ENCODE measurements at regions not wholly inside any gene's neighbourhood (a gene's known extent, or its start where the extent isn't known, plus 50 kb on each side); places are given as distances from the start of the nearest gene placed in this dataset.

GRCh38 chr5:66365981-66366380 is 221.9 kb downstream of the SREK1 start:
- ChIA-PET POLR2A (no interaction called here), CTCF (interaction anchor here (0.7 to 1.7 kb wide), 3 partner anchors 9 to 58 kb away, joined by 3 to 7 read pairs (median 3); no protein-coding TSS in a partner anchor)
- Histone ChIP-seq H3K27ac (ENCODE audit: extremely low read depth, low read depth, low read length) (no peak overlapping the region), H3K4me3 (ENCODE audit: low read depth, low read length) (no peak overlapping the region), H3K36me3 (ENCODE audit: control insufficient read depth in 2 of 2, insufficient read depth in 1 of 2, low read length in 2 of 2) (no peaks in the 10 kb centered on the region), H3K4me1 (ENCODE audit: control insufficient read depth, insufficient read depth, low read length) (no peaks in the 10 kb centered on the region), H3K9me3 (ENCODE audit: control insufficient read depth, insufficient read depth, low read depth, low read length) (no peaks in the 10 kb centered on the region)
- TF ChIP-seq ZNF548 (tag by site-specific recombination; IDR thresholded peaks at IDR 0.05) (no peak), TCF7L2 (IDR thresholded peaks at IDR 0.05; ENCODE audit: borderline replicate concordance, low read depth, low read length) (no peak), ZNF292 (tag by site-specific recombination; IDR thresholded peaks at IDR 0.05; ENCODE audit: borderline replicate concordance, low read depth) (no peak), SCRT1 (tag by site-specific recombination; IDR thresholded peaks at IDR 0.05; ENCODE audit: borderline replicate concordance) (no peak), KLF7 (tag by site-specific recombination; IDR thresholded peaks at IDR 0.05; ENCODE audit: borderline replicate concordance) (no peak), GLI4 (tag by site-specific recombination; IDR thresholded peaks at IDR 0.05) (no peak), KLF1 (tag by site-specific recombination; IDR thresholded peaks at IDR 0.05) (no peak), ZNF707 (tag by site-specific recombination; IDR thresholded peaks at IDR 0.05) (no peak), ZNF701 (tag by site-specific recombination; IDR thresholded peaks at IDR 0.05) (no peak), ZNF610 (tag by site-specific recombination; IDR thresholded peaks at IDR 0.05; ENCODE audit: borderline replicate concordance) (no peak), ZFP69B (tag by site-specific recombination; IDR thresholded peaks at IDR 0.05) (no peak), ZNF366 (tag by site-specific recombination; conservative IDR thresholded peaks at IDR 0.05) (no peak), ZNF311 (tag by site-specific recombination; IDR thresholded peaks at IDR 0.05; ENCODE audit: borderline replicate concordance) (no peak), ZFP41 (tag by site-specific recombination; IDR thresholded peaks at IDR 0.05; ENCODE audit: borderline replicate concordance) (no peak)

- no peaks in the 10 kb centered on the region for H3K36me3 ChIP-seq (ENCODE audit: control insufficient read depth in 2 of 2, insufficient read depth in 1 of 2, low read length in 2 of 2)
- ChIA-PET POLR2A (no interaction called here), CTCF (interaction anchor here (0.6 to 1.2 kb wide), 3 partner anchors 9 to 445 kb away, joined by 3 read pairs; no protein-coding TSS in a partner anchor)
- no peak for TF ChIP-seq ZXDB (tag by site-specific recombination; IDR thresholded peaks at IDR 0.05)
- TF ChIP-seq ZNF561 (tag by site-specific recombination; IDR thresholded peaks at IDR 0.05; ENCODE audit: borderline replicate concordance), result no peak
- TF ChIP-seq SCRT2 (tag by site-specific recombination; IDR thresholded peaks at IDR 0.05), result no peak
- TF ChIP-seq PATZ1 (tag by site-specific recombination; IDR thresholded peaks at IDR 0.05), result no peak
- no peak for TF ChIP-seq ZNF266 (tag by site-specific recombination; IDR thresholded peaks at IDR 0.05; ENCODE audit: low read depth)
- no peaks in the 10 kb centered on the region for H3K9me3 ChIP-seq (ENCODE audit: control insufficient read depth, insufficient read depth, low read depth, low read length)
- H3K27ac ChIP-seq (ENCODE audit: extremely low read depth, low read depth, low read length), result no peak overlapping the region
- H3K4me1 ChIP-seq (ENCODE audit: control insufficient read depth, insufficient read depth, low read length), result no peaks in the 10 kb centered on the region
- no peak overlapping the region for H3K4me3 ChIP-seq (ENCODE audit: low read depth, low read length)
These were observed 223.9 kb downstream of the SREK1 start for GRCh38 chr5:66367814-66368541.

GRCh38 chr5:66368811-66369210 is 224.7 kb downstream of the SREK1 start:
- H3K4me3 ChIP-seq (ENCODE audit: low read depth, low read length), result no peak overlapping the region
- H3K4me1 ChIP-seq (ENCODE audit: control insufficient read depth, insufficient read depth, low read length), result no peaks in the 10 kb centered on the region
- no peaks in the 10 kb centered on the region for H3K36me3 ChIP-seq (ENCODE audit: control insufficient read depth in 2 of 2, insufficient read depth in 1 of 2, low read length in 2 of 2)
- POLR2A ChIA-PET, result no interaction called here
- H3K27ac ChIP-seq (ENCODE audit: extremely low read depth, low read depth, low read length), result no peak overlapping the region
- H3K9me3 ChIP-seq (ENCODE audit: control insufficient read depth, insufficient read depth, low read depth, low read length), result no peaks in the 10 kb centered on the region
- CTCF ChIA-PET, result no interaction called here
- TF ChIP-seq ZNF324 (tag by site-specific recombination; IDR thresholded peaks at IDR 0.05), result no peak
- TF ChIP-seq ZBTB6 (tag by site-specific recombination; IDR thresholded peaks at IDR 0.05), result no peak
- no peak for TF ChIP-seq ZNF521 (tag by site-specific recombination; IDR thresholded peaks at IDR 0.05)
- TF ChIP-seq ZNF513 (tag by site-specific recombination; IDR thresholded peaks at IDR 0.05), result no peak
- TF ChIP-seq REST (tag by site-specific recombination; IDR thresholded peaks at IDR 0.05), result no peak
- no peak for TF ChIP-seq ZFHX2 (tag by site-specific recombination; conservative IDR thresholded peaks at IDR 0.05)
